ENCODE measurements at regions not wholly inside any gene's neighbourhood (a gene's known extent, or its start where the extent isn't known, plus 50 kb on each side); places are given as distances from the start of the nearest gene placed in this dataset.

DNA sequence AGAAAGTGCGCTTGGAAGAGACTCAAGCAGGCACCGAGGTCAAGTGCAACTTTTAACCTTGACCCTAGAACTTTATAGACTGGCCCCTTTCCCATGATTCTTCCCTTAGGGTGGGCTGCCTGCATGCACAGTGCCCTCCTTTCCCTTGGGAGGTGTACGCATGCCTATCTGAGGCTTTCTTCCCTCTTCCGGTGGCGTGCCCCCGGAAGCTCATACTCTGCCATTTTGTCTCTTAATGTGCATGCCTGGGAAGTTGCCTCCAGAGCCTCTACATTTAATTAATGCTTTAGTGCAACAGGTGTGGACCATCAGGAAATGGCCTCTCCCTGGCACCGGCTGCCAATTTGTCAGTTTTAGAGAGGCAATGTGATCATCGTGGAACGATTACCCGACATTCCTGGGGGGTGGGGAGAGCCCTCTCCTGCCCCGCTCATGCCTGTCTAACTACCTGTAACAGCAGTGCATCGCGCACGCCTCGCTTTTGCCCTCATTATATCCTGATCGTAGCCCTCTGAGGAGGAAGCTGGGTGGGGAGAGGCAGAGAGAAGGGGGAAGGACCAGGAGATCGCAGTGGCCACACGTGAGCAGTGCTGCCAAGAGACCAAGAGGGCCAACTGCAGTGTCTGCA, 194.8 kb downstream of the TFCP2L1 start:
- no peaks in the 10 kb centered on the region for H3K79me2 ChIP-seq (ENCODE audit: control insufficient read depth, insufficient read depth, low read length, unreplicated experiment)
- peaks cover 6% of the 10 kb centered on the region for H3K4me1 ChIP-seq (ENCODE audit: control insufficient read depth, insufficient read depth, low read length, unreplicated experiment)
- no peaks in the 10 kb centered on the region for H3K27me3 ChIP-seq (ENCODE audit: insufficient read depth, low read length)
- no peaks in the 10 kb centered on the region for H3K36me3 ChIP-seq (ENCODE audit: insufficient read depth, low read length)
- no peak overlapping the region for H2AFZ ChIP-seq (ENCODE audit: low read length, unreplicated experiment)
- H3K4me3 ChIP-seq (ENCODE audit: low read depth, low read length): no peak overlapping the region
- no peak overlapping the region for H3K27ac ChIP-seq (ENCODE audit: low read depth, low read length)

DNA sequence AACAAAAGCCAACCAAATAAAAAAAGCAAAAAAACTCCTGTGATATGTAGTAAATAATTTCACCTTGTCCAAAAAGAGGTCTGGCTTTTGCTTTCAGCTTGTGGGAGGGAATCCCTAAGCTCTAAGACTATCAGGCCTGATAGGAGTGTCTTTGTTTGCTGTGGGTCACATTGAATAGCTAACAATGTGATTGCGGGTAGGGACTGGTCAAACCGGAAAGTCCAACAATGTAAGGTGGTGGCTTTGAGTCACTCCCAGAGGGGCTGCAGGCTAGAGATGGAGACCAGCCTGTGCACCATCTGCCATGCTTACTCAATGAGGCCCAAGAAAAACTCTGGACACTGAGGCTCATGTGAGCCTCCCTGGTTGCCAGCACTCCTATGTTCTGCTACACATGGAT, 192.9 kb downstream of the TFCP2L1 start:
- H2AFZ ChIP-seq (ENCODE audit: low read length, unreplicated experiment): no peak overlapping the region
- no peaks in the 10 kb centered on the region for H3K36me3 ChIP-seq (ENCODE audit: insufficient read depth, low read length)
- H3K27me3 ChIP-seq (ENCODE audit: insufficient read depth, low read length): 0 out of 2 replicates have a peak, but pooled peaks cover 8% of the 10 kb centered on the region
- peaks cover 6% of the 10 kb centered on the region for H3K4me1 ChIP-seq (ENCODE audit: control insufficient read depth, insufficient read depth, low read length, unreplicated experiment)
- H3K4me3 ChIP-seq (ENCODE audit: low read depth, low read length): no peak overlapping the region
- H3K27ac ChIP-seq (ENCODE audit: low read depth, low read length): no peak overlapping the region
- H3K79me2 ChIP-seq (ENCODE audit: control insufficient read depth, insufficient read depth, low read length, unreplicated experiment): no peaks in the 10 kb centered on the region

GRCh38 chr2:121093692-121094091, 191.3 kb downstream of the TFCP2L1 start:
- Histone ChIP-seq H3K4me1 (ENCODE audit: control insufficient read depth, insufficient read depth, low read length, unreplicated experiment) (peaks cover 6% of the 10 kb centered on the region), H3K79me2 (ENCODE audit: control insufficient read depth, insufficient read depth, low read length, unreplicated experiment) (no peaks in the 10 kb centered on the region), H3K36me3 (ENCODE audit: insufficient read depth, low read length) (no peaks in the 10 kb centered on the region), H2AFZ (ENCODE audit: low read length, unreplicated experiment) (no peak overlapping the region), H3K27me3 (ENCODE audit: insufficient read depth, low read length) (peaks cover 14% of the 10 kb centered on the region; the same call in 1 of the 2 replicates), H3K27ac (ENCODE audit: low read depth, low read length) (no peak overlapping the region), H3K4me3 (ENCODE audit: low read depth, low read length) (no peak overlapping the region)

GRCh38 chr2:121094101-121094500, 190.9 kb downstream of the TFCP2L1 start:
- peaks cover 14% of the 10 kb centered on the region; the same call in 1 of the 2 replicates for H3K27me3 ChIP-seq (ENCODE audit: insufficient read depth, low read length)
- H3K4me3 ChIP-seq (ENCODE audit: low read depth, low read length): no peak overlapping the region
- no peaks in the 10 kb centered on the region for H3K79me2 ChIP-seq (ENCODE audit: control insufficient read depth, insufficient read depth, low read length, unreplicated experiment)
- peaks cover 6% of the 10 kb centered on the region for H3K4me1 ChIP-seq (ENCODE audit: control insufficient read depth, insufficient read depth, low read length, unreplicated experiment)
- no peak overlapping the region for H3K27ac ChIP-seq (ENCODE audit: low read depth, low read length)
- H2AFZ ChIP-seq (ENCODE audit: low read length, unreplicated experiment): no peak overlapping the region
- H3K36me3 ChIP-seq (ENCODE audit: insufficient read depth, low read length): no peaks in the 10 kb centered on the region

- peaks cover 6% of the 10 kb centered on the region for H3K4me1 ChIP-seq (ENCODE audit: control insufficient read depth, insufficient read depth, low read length, unreplicated experiment)
- no peak overlapping the region for H2AFZ ChIP-seq (ENCODE audit: low read length, unreplicated experiment)
- no peak overlapping the region for H3K27ac ChIP-seq (ENCODE audit: low read depth, low read length)
- H3K36me3 ChIP-seq (ENCODE audit: insufficient read depth, low read length): no peaks in the 10 kb centered on the region
- H3K4me3 ChIP-seq (ENCODE audit: low read depth, low read length): no peak overlapping the region
- no peaks in the 10 kb centered on the region for H3K79me2 ChIP-seq (ENCODE audit: control insufficient read depth, insufficient read depth, low read length, unreplicated experiment)
- peaks cover 19% of the 10 kb centered on the region for H3K27me3 ChIP-seq (ENCODE audit: insufficient read depth, low read length)
These were observed 190.2 kb downstream of the TFCP2L1 start for GRCh38 chr2:121094845-121095244.

DNA sequence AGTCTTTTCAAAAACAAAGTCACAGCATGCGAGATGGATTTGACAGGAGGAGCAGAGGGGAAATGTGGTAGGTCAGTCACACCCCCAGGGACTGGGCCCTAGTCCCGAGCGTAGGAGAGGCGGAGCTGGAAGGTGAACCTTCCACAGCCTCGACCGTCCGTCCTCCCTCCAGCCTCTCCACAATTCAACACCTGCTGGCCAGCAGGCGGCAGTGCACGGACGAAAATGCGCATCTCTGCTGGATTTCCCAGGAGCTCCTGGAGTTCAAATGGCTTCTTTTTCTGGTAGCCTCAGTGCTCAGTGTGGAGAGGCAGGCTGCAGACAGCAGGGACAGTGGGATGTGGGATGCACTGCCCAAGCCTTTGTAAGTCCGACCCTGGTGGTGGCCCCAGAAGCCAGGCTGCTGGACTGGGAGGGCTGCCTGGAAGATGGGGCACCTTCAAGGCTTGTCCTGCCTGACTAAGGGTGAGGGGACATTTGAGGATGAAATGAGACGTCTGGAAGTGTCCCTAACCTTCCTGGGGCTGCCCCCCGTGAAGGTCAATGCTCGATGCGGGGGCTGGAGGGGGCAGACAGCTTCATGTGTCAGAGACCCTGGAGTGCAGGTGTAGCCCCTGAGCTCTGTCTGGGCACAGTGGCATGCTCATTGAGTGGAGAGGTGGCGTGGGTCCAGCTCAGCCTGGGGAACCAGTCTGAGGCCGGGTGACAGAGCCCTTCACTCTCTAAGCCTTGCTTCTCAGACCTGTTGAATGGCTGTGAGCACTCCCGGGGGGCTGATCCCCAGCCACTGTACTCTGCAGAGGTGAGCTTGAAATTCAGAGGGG, 189.5 kb downstream of the TFCP2L1 start:
- H2AFZ ChIP-seq (ENCODE audit: low read length, unreplicated experiment): no peak overlapping the region
- H3K27me3 ChIP-seq (ENCODE audit: insufficient read depth, low read length): peaks cover 25% of the 10 kb centered on the region
- H3K4me3 ChIP-seq (ENCODE audit: low read depth, low read length): no peak overlapping the region
- H3K27ac ChIP-seq (ENCODE audit: low read depth, low read length): no peak overlapping the region
- H3K36me3 ChIP-seq (ENCODE audit: insufficient read depth, low read length): no peaks in the 10 kb centered on the region
- no peaks in the 10 kb centered on the region for H3K79me2 ChIP-seq (ENCODE audit: control insufficient read depth, insufficient read depth, low read length, unreplicated experiment)
- peaks cover 6% of the 10 kb centered on the region for H3K4me1 ChIP-seq (ENCODE audit: control insufficient read depth, insufficient read depth, low read length, unreplicated experiment)

DNA sequence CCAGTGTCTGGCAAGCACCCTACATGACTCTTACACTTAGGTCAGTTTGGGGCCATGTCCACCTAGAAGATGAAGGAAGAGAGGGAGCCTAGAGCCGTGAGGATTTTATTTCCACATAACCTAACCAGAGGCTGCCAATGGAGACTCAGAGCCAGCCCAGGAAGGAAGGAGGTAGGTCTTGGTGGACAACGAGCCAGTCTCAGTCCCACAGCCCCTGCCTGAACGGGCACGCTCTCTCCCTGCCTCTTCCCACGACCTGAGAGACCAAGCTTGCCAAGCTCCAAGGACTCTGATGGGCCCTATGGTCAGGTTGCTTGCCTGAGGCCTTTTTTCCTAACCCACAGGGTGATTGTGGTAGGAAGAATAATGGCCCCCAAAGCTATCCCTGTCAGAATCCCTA, 188.4 kb downstream of the TFCP2L1 start:
- peaks cover 37% of the 10 kb centered on the region for H3K27me3 ChIP-seq (ENCODE audit: insufficient read depth, low read length)
- no peak overlapping the region for H3K4me3 ChIP-seq (ENCODE audit: low read depth, low read length)
- H2AFZ ChIP-seq (ENCODE audit: low read length, unreplicated experiment): no peak overlapping the region

DNA sequence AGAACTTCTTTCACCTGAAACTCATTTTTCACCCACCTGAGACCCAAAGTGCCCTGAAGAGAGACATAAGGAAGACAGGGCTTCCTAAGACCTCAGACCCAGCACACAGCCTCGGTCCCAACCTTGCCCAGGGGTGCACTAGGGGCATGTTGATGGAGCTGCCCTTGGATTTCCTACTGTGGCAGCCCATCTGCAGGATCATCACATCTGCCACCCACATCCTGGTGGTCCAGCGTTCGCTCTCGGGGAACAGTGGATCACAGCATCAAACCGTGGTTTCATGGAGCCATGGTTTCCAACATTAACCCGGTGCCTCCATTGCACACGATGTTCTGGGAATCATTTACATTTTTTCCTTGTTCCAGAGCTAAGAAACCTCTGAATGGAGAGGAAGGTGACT, 186.4 kb downstream of the TFCP2L1 start:
- Histone ChIP-seq H3K4me1 (ENCODE audit: control insufficient read depth, insufficient read depth, low read length, unreplicated experiment) (peaks cover 6% of the 10 kb centered on the region), H3K27me3 (ENCODE audit: insufficient read depth, low read length) (peaks cover 56% of the 10 kb centered on the region), H2AFZ (ENCODE audit: low read length, unreplicated experiment) (no peak overlapping the region), H3K4me3 (ENCODE audit: low read depth, low read length) (no peak overlapping the region), H3K27ac (ENCODE audit: low read depth, low read length) (no peak overlapping the region), H3K79me2 (ENCODE audit: control insufficient read depth, insufficient read depth, low read length, unreplicated experiment) (no peaks in the 10 kb centered on the region), H3K36me3 (ENCODE audit: insufficient read depth, low read length) (no peaks in the 10 kb centered on the region)

More for the DNA sequence above, 188.4 kb downstream of the TFCP2L1 start:
- no peaks in the 10 kb centered on the region for H3K79me2 ChIP-seq (ENCODE audit: control insufficient read depth, insufficient read depth, low read length, unreplicated experiment)
- H3K36me3 ChIP-seq (ENCODE audit: insufficient read depth, low read length): no peaks in the 10 kb centered on the region
- H3K27ac ChIP-seq (ENCODE audit: low read depth, low read length): no peak overlapping the region
- H3K4me1 ChIP-seq (ENCODE audit: control insufficient read depth, insufficient read depth, low read length, unreplicated experiment): peaks cover 6% of the 10 kb centered on the region

DNA sequence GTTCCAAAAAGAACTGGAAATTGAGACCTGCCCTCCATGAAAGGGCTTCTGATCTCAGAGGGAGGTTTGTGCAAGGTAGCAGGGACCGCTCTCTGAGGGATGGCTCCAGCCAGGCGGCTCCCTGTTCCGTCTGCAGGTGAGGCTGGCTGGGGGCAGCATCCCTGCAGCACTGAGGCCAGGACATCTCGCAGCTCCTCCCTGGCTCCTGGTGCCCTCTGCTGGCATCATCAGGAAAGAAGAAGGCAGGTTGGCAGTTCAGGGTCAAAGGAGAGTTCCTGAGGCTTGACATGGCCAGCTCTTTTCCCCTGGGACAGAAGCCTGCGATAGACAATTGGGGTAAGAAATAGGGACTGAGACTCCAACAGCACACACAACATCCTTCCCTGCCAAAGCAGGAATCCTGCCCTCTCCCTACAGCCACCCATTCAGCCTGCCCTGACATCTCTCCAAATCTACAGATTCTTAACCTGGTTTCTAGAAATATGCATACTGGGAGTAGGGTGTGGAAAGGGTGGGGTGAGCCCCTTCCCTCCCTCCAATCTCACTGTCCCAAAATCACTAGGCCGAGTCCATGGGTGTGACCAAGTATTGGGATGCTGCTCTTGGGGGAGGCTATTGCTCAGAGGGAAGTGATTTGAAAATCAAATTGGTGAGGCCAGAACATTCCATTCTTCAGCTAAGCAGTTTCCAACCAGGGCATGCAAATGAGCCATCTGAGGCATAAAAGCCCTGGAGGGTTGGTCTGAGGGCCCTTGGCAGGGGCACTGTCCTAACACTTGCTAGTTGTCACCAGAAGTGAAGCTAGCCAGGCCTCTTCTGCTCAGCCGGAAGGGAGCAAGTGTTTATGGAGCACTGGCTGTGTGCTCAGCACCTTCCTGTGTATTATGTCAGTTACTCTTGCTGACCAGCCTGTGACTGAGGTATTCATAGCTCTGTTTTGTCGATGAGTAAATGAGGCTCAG, 185.4 kb downstream of the TFCP2L1 start:
- Histone ChIP-seq H3K4me1 (ENCODE audit: control insufficient read depth, insufficient read depth, low read length, unreplicated experiment) (peaks cover 6% of the 10 kb centered on the region), H2AFZ (ENCODE audit: low read length, unreplicated experiment) (no peak overlapping the region), H3K27me3 (ENCODE audit: insufficient read depth, low read length) (peaks cover 65% of the 10 kb centered on the region), H3K79me2 (ENCODE audit: control insufficient read depth, insufficient read depth, low read length, unreplicated experiment) (no peaks in the 10 kb centered on the region), H3K27ac (ENCODE audit: low read depth, low read length) (no peak overlapping the region), H3K36me3 (ENCODE audit: insufficient read depth, low read length) (no peaks in the 10 kb centered on the region), H3K4me3 (ENCODE audit: low read depth, low read length) (no peak overlapping the region)

- H2AFZ ChIP-seq (ENCODE audit: low read length, unreplicated experiment): no peak overlapping the region
- no peaks in the 10 kb centered on the region for H3K36me3 ChIP-seq (ENCODE audit: insufficient read depth, low read length)
- no peaks in the 10 kb centered on the region for H3K79me2 ChIP-seq (ENCODE audit: control insufficient read depth, insufficient read depth, low read length, unreplicated experiment)
- no peak overlapping the region for H3K4me3 ChIP-seq (ENCODE audit: low read depth, low read length)
- peaks cover 81% of the 10 kb centered on the region for H3K27me3 ChIP-seq (ENCODE audit: insufficient read depth, low read length)
- no peak overlapping the region for H3K27ac ChIP-seq (ENCODE audit: low read depth, low read length)
- H3K4me1 ChIP-seq (ENCODE audit: control insufficient read depth, insufficient read depth, low read length, unreplicated experiment): no peaks in the 10 kb centered on the region
These were observed 183.8 kb downstream of the TFCP2L1 start for GRCh38 chr2:121101093-121101715.

Data from ACC112 (cell line).